Neural progenitor cell (in vitro differentiated cells): ENCODE measurements at regions not wholly inside any gene's neighbourhood (a gene's known extent, or its start where the extent isn't known, plus 50 kb on each side); places are given as distances from the start of the nearest gene placed in this dataset.

Source experiments
- DNase-seq: peaks from one replicate; pipeline ENCODE4 v3.0.0-alpha.2; 2016; ENCODE audit warnings: low spot score
- H2AFZ ChIP-seq: fragments of 200-600 bp; sonication (generic); replicated peaks from 2 replicates; pipeline ENCODE4 v1.6.1; 2016; ENCODE audit warnings: antibody characterized with exemption
- H3F3A ChIP-seq: fragments of 200-600 bp; sonication (generic); 2 replicates; pipeline ENCODE4 v1.6.1; 2016; ENCODE audit warnings: antibody characterized with exemption, low read depth
- H3K27ac ChIP-seq: fragments of 200-600 bp; sonication (generic); 2 replicates; pipeline ENCODE4 v1.5.1; 2016; ENCODE audit warnings: mild to moderate bottlenecking
- H3K27me3 ChIP-seq: fragments of 200-600 bp; sonication (generic); 2 replicates; pipeline ENCODE4 v1.6.1; 2016; ENCODE audit warnings: mild to moderate bottlenecking, moderate library complexity
- H3K36me3 ChIP-seq: fragments of 200-600 bp; sonication (generic); 2 replicates; pipeline ENCODE4 v1.5.1; 2016
- H3K4me1 ChIP-seq: fragments of 200-600 bp; sonication (generic); 2 replicates; pipeline ENCODE4 v1.6.1; 2016; ENCODE audit warnings: mixed run types
- H3K4me2 ChIP-seq: fragments of 200-600 bp; sonication (generic); 2 replicates; pipeline ENCODE4 v1.6.1; 2016
- H3K4me3 ChIP-seq: fragments of 200-600 bp; sonication (generic); 2 replicates; pipeline ENCODE4 v1.5.1; 2016
- H3K79me2 ChIP-seq: fragments of 200-600 bp; sonication (generic); 2 replicates; pipeline ENCODE4 v1.6.1; 2016; ENCODE audit warnings: low read depth
- H3K9ac ChIP-seq: fragments of 200-600 bp; sonication (generic); 2 replicates; pipeline ENCODE4 v1.6.1; 2016
- H3K9me3 ChIP-seq: fragments of 200-600 bp; sonication (generic); 2 replicates; pipeline ENCODE4 v1.5.1; 2016; ENCODE audit warnings: low read depth
- H4K20me1 ChIP-seq: fragments of 200-600 bp; sonication (generic); 2 replicates; pipeline ENCODE4 v1.6.1; 2016; ENCODE audit warnings: low read depth
- H3K27ac Mint-ChIP-seq: 3 replicates; pipeline ENCODE4 v1.8.0; 2021; ENCODE audit warnings: mixed read lengths
- H3K27me3 Mint-ChIP-seq: 2 replicates; pipeline ENCODE4 v1.8.0; 2022; ENCODE audit warnings: low read depth, mild to moderate bottlenecking, inconsistent platforms, moderate library complexity, mixed read lengths; ENCODE audit not compliant: insufficient read depth
- H3K36me3 Mint-ChIP-seq: 3 replicates; pipeline ENCODE4 v1.8.0; 2021; ENCODE audit warnings: mixed read lengths
- H3K4me1 Mint-ChIP-seq: 3 replicates; pipeline ENCODE4 v1.8.0; 2021; ENCODE audit warnings: mixed read lengths
- H3K4me3 Mint-ChIP-seq: 3 replicates; pipeline ENCODE4 v1.8.0; 2021; ENCODE audit warnings: mild to moderate bottlenecking, moderate library complexity, mixed read lengths
- H3K9me3 Mint-ChIP-seq: 3 replicates; pipeline ENCODE4 v1.8.0; 2020; ENCODE audit warnings: mixed read lengths
- CTCF ChIP-seq: fragments of 200-600 bp; sonication (generic); IDR thresholded peaks from 2 replicates; pipeline ENCODE4 v1.5.1; 2017; ENCODE audit warnings: antibody characterized with exemption, mild to moderate bottlenecking
- EZH2 ChIP-seq: fragments of 200-600 bp; sonication (generic); IDR thresholded peaks from 2 replicates; pipeline ENCODE4 v1.6.1; 2017; ENCODE audit warnings: antibody characterized with exemption, mild to moderate bottlenecking, moderate library complexity
- EZH2phosphoT487 ChIP-seq: fragments of 200-600 bp; sonication (generic); IDR thresholded peaks from 2 replicates; pipeline ENCODE4 v1.6.1; 2017; ENCODE audit warnings: antibody characterized with exemption

- H3K79me2 ChIP-seq = no peaks in the 10 kb centered on the region
- no peaks in the 10 kb centered on the region for H3K27me3 ChIP-seq
- no peak overlapping the region for H3K9ac ChIP-seq
- H3K4me3 Mint-ChIP-seq = no peak overlapping the region
- no peak overlapping the region for H3K4me2 ChIP-seq
- DNase-seq = no peak
- H2AFZ ChIP-seq = no peak overlapping the region
- H3K4me1 Mint-ChIP-seq = no peaks in the 10 kb centered on the region
- no peak overlapping the region for H3K27ac ChIP-seq
- H3K36me3 ChIP-seq = no peaks in the 10 kb centered on the region
- no peaks in the 10 kb centered on the region for H3K27me3 Mint-ChIP-seq
- H3K36me3 Mint-ChIP-seq = no peaks in the 10 kb centered on the region
- H3K9me3 Mint-ChIP-seq = peaks cover 2% of the 10 kb centered on the region
- H3F3A ChIP-seq = no peaks in the 10 kb centered on the region
- no peaks in the 10 kb centered on the region for H3K4me1 ChIP-seq
- H3K9me3 ChIP-seq = no peaks in the 10 kb centered on the region
- no peaks in the 10 kb centered on the region for H4K20me1 ChIP-seq
- no peak overlapping the region for H3K27ac Mint-ChIP-seq
- H3K4me3 ChIP-seq = no peak overlapping the region
- TF ChIP-seq EZH2 = no peak
- no peak for TF ChIP-seq CTCF
- TF ChIP-seq EZH2phosphoT487 = no peak
Measured at GRCh38 chr3:117721866-117722265, 1012.3 kb downstream of the TUSC7 start.

- no peaks in the 10 kb centered on the region for H3K9me3 ChIP-seq
- no peak overlapping the region for H3K4me3 ChIP-seq
- Mint-ChIP-seq H3K27me3 (peaks cover 2% of the 10 kb centered on the region), H3K36me3 (no peaks in the 10 kb centered on the region), H3K4me1 (no peaks in the 10 kb centered on the region), H3K9me3 (peaks cover 1% of the 10 kb centered on the region), H3K27ac (no peak overlapping the region), H3K4me3 (no peak overlapping the region)
- no peaks in the 10 kb centered on the region for H4K20me1 ChIP-seq
- H3K27me3 ChIP-seq = no peaks in the 10 kb centered on the region
- no peak overlapping the region for H3K9ac ChIP-seq
- H3K79me2 ChIP-seq = no peaks in the 10 kb centered on the region
- no peak for TF ChIP-seq CTCF
- TF ChIP-seq EZH2 = no peak
- no peak for TF ChIP-seq EZH2phosphoT487
- DNase-seq = no peak
- no peaks in the 10 kb centered on the region for H3F3A ChIP-seq
- H3K4me1 ChIP-seq = no peaks in the 10 kb centered on the region
- no peak overlapping the region for H3K4me2 ChIP-seq
- no peak overlapping the region for H3K27ac ChIP-seq
- H2AFZ ChIP-seq = no peak overlapping the region
- H3K36me3 ChIP-seq = no peaks in the 10 kb centered on the region
Measured at GRCh38 chr3:117722856-117723255, 1013.3 kb downstream of the TUSC7 start.

- no peak overlapping the region for H2AFZ ChIP-seq
- H3K4me1 ChIP-seq = no peaks in the 10 kb centered on the region
- no peaks in the 10 kb centered on the region for H3K36me3 ChIP-seq
- DNase-seq = no peak
- H3K4me3 Mint-ChIP-seq = no peak overlapping the region
- H3K36me3 Mint-ChIP-seq = no peaks in the 10 kb centered on the region
- H3K4me2 ChIP-seq = no peak overlapping the region
- no peaks in the 10 kb centered on the region for H3K27me3 ChIP-seq
- H3K4me1 Mint-ChIP-seq = no peaks in the 10 kb centered on the region
- H3K9ac ChIP-seq = no peak overlapping the region
- no peak overlapping the region for H3K27ac Mint-ChIP-seq
- H3K4me3 ChIP-seq = no peak overlapping the region
- H3K27me3 Mint-ChIP-seq = peaks cover 2% of the 10 kb centered on the region
- H3K9me3 ChIP-seq = no peaks in the 10 kb centered on the region
- H3F3A ChIP-seq = no peaks in the 10 kb centered on the region
- no peak overlapping the region for H3K27ac ChIP-seq
- H3K79me2 ChIP-seq = no peaks in the 10 kb centered on the region
- no peaks in the 10 kb centered on the region for H4K20me1 ChIP-seq
- H3K9me3 Mint-ChIP-seq = no peaks in the 10 kb centered on the region
- TF ChIP-seq EZH2phosphoT487 (no peak), CTCF (no peak), EZH2 (no peak)
Measured at GRCh38 chr3:117723825-117724224, 1014.2 kb downstream of the TUSC7 start.

- no peak overlapping the region for H2AFZ ChIP-seq
- no peak overlapping the region for H3K4me3 ChIP-seq
- H3K27me3 ChIP-seq = no peaks in the 10 kb centered on the region
- H3F3A ChIP-seq = no peaks in the 10 kb centered on the region
- no peak overlapping the region for H3K4me3 Mint-ChIP-seq
- H3K4me1 ChIP-seq = no peaks in the 10 kb centered on the region
- no peaks in the 10 kb centered on the region for H3K9me3 Mint-ChIP-seq
- H3K36me3 Mint-ChIP-seq = no peaks in the 10 kb centered on the region
- no peak overlapping the region for H3K4me2 ChIP-seq
- H3K27ac ChIP-seq = no peak overlapping the region
- H4K20me1 ChIP-seq = no peaks in the 10 kb centered on the region
- H3K9me3 ChIP-seq = no peaks in the 10 kb centered on the region
- no peak overlapping the region for H3K27ac Mint-ChIP-seq
- H3K9ac ChIP-seq = no peak overlapping the region
- no peak for TF ChIP-seq CTCF
- TF ChIP-seq EZH2 = no peak
- TF ChIP-seq EZH2phosphoT487 = no peak
- H3K79me2 ChIP-seq = no peaks in the 10 kb centered on the region
- DNase-seq = no peak
- no peaks in the 10 kb centered on the region for H3K36me3 ChIP-seq
- peaks cover 2% of the 10 kb centered on the region for H3K27me3 Mint-ChIP-seq
- no peaks in the 10 kb centered on the region for H3K4me1 Mint-ChIP-seq
Measured at GRCh38 chr3:117725314-117725713, 1015.7 kb downstream of the TUSC7 start.
